Testis (tissue), 2 donors: ENCODE measurements at regions not wholly inside any gene's neighbourhood (a gene's known extent, or its start where the extent isn't known, plus 50 kb on each side); places are given as distances from the start of the nearest gene placed in this dataset.

Experiments
- DNase-seq: peaks from one replicate; pipeline ENCODE4 v3.0.0-alpha.2; 2019
- H3K27ac ChIP-seq, 2 donors: fragments of 200-600 bp; sonication (generic); one replicate each; pipeline ENCODE4 v1.5.1; 2019
- H3K27me3 ChIP-seq: fragments of 200-600 bp; sonication (generic); one replicate; pipeline ENCODE4 v1.5.1; 2019
- H3K36me3 ChIP-seq: fragments of 200-600 bp; sonication (generic); one replicate; pipeline ENCODE4 v1.5.1; 2017; ENCODE audit warnings: low read depth; ENCODE audit errors: missing control alignments
- H3K4me1 ChIP-seq: fragments of 200-600 bp; sonication (generic); one replicate; pipeline ENCODE4 v1.5.1; 2019
- H3K4me3 ChIP-seq, 2 donors: fragments of 200-600 bp; sonication (generic); one replicate each; pipeline ENCODE4 v1.5.1; 2017 to 2019
- H3K9me3 ChIP-seq: fragments of 200-600 bp; sonication (generic); one replicate; pipeline ENCODE4 v1.5.1; 2017
- POLR2A ChIP-seq: fragments of 450-650 bp; IDR thresholded peaks from one replicate; pipeline ENCODE4 v1.6.1; 2017; ENCODE audit warnings: antibody characterized with exemption, mild to moderate bottlenecking, moderate library complexity
- WGBS, 2 donors: methylation state at CpG; one replicate each; pipeline ENCODE4 v1.1.5; 2018; 5-methylcytosine and 5-hydroxymethylcytosine counted together
- intact Hi-C: fragments of 100-400 bp; cut with DNase I; formaldehyde crosslinking; loops from one replicate; pipeline ENCODE4 v1.15.1; 2023; ENCODE audit warnings: low total_unique reads
- TF ChIP-seq, protein P1 (sequence below), 3 experiments: fragments of 450-650 bp in 2 of 3; fragments of 200-600 bp in 1 of 3; sonication (generic) in 1 of 3; IDR thresholded peaks; one replicate each; pipeline ENCODE4 v1.5.1; 2016 to 2019; ENCODE audit warnings: antibody characterized with exemption in 3 of 3, mild to moderate bottlenecking in 2 of 3, moderate library complexity in 1 of 3

DNA sequence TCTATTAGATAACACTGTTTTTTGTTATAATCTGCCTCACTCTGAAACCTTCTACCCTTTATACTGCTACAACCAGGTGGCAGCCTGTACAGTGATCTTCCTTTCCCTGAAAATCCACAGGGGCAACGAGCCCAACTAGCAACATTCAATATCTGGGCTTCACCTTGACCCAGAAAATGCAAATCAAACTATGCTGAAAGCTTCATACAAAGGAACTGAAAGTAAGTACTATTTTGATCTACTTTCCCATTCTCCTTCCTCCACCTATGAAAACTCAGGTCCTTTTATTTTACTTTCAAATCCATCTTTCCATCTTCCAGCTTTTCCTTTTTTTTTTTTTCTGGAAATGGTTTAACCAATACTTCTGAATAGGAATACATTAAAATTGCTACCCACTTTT, 175.8 kb upstream of the CCDC150 start:
- no peaks in the 10 kb centered on the region for H3K36me3 ChIP-seq
- H3K27ac ChIP-seq = no peak overlapping the region
- no peaks in the 10 kb centered on the region for H3K4me1 ChIP-seq
- intact Hi-C loops = no loop called here
- H3K9me3 ChIP-seq = no peaks in the 10 kb centered on the region
- no peaks in the 10 kb centered on the region for H3K27me3 ChIP-seq
- DNase-seq = no peak
- no peak overlapping the region for H3K4me3 ChIP-seq
- WGBS, 2 donors = 23 to 31% methylated on average over 1 of the region's 1 CpG
- TF ChIP-seq, protein P1, sequence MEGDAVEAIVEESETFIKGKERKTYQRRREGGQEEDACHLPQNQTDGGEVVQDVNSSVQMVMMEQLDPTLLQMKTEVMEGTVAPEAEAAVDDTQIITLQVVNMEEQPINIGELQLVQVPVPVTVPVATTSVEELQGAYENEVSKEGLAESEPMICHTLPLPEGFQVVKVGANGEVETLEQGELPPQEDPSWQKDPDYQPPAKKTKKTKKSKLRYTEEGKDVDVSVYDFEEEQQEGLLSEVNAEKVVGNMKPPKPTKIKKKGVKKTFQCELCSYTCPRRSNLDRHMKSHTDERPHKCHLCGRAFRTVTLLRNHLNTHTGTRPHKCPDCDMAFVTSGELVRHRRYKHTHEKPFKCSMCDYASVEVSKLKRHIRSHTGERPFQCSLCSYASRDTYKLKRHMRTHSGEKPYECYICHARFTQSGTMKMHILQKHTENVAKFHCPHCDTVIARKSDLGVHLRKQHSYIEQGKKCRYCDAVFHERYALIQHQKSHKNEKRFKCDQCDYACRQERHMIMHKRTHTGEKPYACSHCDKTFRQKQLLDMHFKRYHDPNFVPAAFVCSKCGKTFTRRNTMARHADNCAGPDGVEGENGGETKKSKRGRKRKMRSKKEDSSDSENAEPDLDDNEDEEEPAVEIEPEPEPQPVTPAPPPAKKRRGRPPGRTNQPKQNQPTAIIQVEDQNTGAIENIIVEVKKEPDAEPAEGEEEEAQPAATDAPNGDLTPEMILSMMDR (IDR thresholded peaks at IDR 0.05) = no peak
- no peak for TF ChIP-seq POLR2A

DNA sequence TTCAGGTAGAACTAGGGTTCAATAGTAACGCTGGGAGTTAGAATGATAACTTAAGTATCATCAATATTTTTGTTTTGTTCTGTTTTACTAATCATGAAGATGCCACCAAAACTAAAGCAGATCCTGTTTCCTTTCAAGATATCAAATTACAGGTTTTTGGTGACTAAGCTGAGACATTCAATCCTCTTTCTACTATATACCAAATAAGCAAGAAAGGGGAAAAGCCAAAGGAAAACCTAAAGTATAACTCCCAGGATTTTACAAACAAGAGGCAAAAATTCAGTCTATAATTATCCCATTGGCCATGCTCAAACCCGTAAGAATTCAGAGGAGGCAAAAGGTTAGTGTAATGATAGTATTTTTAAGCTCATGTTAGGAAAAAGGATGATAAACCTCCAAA, 175.2 kb upstream of the CCDC150 start:
- Histone ChIP-seq H3K9me3 (no peaks in the 10 kb centered on the region), H3K27me3 (no peaks in the 10 kb centered on the region), H3K27ac (no peak overlapping the region), H3K4me1 (no peaks in the 10 kb centered on the region), H3K4me3 (no peak overlapping the region), H3K36me3 (no peaks in the 10 kb centered on the region)
- WGBS, 2 donors = 79 to 81% methylated on average over 2 of the region's 2 CpGs
- DNase-seq = no peak
- intact Hi-C loops = no loop called here
- TF ChIP-seq POLR2A = no peak
- TF ChIP-seq, protein P1 (IDR thresholded peaks at IDR 0.05) = no peak

DNA sequence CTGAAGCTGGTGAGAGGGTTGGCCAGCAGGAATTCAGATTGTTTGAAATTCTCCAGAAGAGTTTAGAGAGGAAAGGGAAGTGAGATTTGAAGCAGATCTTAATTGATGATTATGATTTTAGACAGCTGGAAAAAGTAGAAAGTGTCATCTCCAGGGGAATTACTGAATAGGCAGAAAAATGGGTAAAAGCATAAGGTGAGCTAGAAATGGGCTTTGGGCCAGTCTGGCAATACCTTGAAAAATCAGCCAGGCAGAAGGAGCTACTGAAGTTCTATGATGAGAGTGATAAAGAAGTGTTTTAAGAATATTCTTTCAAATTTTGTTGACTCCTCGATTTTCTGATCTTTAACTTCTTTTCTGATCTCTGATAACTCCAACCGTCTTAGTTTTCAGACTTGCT, 172.9 kb upstream of the CCDC150 start:
- H3K27ac ChIP-seq = no peak overlapping the region
- H3K4me3 ChIP-seq = no peak overlapping the region
- WGBS, 2 donors = 79 to 82% methylated on average over 2 of the region's 2 CpGs
- no peaks in the 10 kb centered on the region for H3K27me3 ChIP-seq
- H3K36me3 ChIP-seq = no peaks in the 10 kb centered on the region
- no peak for DNase-seq
- H3K9me3 ChIP-seq = no peaks in the 10 kb centered on the region
- no peaks in the 10 kb centered on the region for H3K4me1 ChIP-seq
- TF ChIP-seq, protein P1 (IDR thresholded peaks at IDR 0.05) = no peak
- TF ChIP-seq POLR2A = no peak
- intact Hi-C loops = no loop called here

DNA sequence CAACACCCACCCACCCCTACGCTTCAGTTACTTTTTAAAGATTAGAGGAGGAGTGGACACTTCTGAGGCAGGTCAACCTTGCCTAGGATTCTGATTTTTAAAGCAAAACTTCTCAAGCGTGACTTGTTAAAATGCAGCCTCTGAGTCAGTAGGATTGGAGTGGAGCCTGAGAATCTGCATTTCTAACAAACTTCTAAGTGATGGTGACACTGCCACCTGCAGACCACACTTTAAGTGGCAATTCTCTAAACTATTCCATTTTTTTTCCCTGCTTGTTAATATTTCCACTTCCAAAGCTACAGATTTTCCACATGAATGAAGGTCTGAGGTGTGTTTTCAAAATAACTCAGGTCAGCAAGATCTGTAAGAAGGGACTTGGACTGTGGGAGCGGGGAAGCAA, 171.1 kb upstream of the CCDC150 start:
- WGBS, 2 donors = 83 to 86% methylated on average over 3 of the region's 3 CpGs
- no peaks in the 10 kb centered on the region for H3K36me3 ChIP-seq
- DNase-seq = no peak
- H3K4me1 ChIP-seq = no peaks in the 10 kb centered on the region
- no peak overlapping the region for H3K4me3 ChIP-seq
- H3K9me3 ChIP-seq = no peaks in the 10 kb centered on the region
- H3K27ac ChIP-seq = no peak overlapping the region
- TF ChIP-seq, protein P1 (IDR thresholded peaks at IDR 0.05) = no peak
- TF ChIP-seq POLR2A = no peak
- intact Hi-C loops = no loop called here
- H3K27me3 ChIP-seq = no peaks in the 10 kb centered on the region

DNA sequence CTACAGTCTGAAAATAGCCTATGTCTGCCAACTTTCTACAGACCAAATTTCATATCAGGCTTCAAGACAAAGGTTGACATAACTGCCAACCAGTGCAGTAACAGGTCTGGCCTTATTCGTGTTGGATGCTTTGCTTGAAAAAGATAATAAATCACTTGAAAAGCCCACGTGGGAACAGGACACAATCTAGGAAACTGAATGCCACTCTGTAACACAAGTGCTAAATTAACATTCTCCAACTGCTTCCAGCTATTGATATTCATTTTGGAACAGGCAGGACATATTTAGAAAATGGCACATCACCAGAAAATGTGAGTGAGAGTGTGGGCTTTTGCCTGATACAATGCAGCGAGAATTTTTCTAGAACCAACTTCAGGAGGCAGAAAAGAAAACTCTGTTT, 165.9 kb upstream of the CCDC150 start:
- H3K4me3 ChIP-seq = no peak overlapping the region
- TF ChIP-seq, protein P1 (IDR thresholded peaks at IDR 0.05) = no peak
- no peak for TF ChIP-seq POLR2A
- H3K27me3 ChIP-seq = no peaks in the 10 kb centered on the region
- H3K27ac ChIP-seq = no peak overlapping the region
- WGBS, 2 donors = 28 to 45% methylated on average over 3 of the region's 3 CpGs
- intact Hi-C loops = no loop called here
- H3K4me1 ChIP-seq = peaks cover 3% of the 10 kb centered on the region
- no peaks in the 10 kb centered on the region for H3K9me3 ChIP-seq
- no peaks in the 10 kb centered on the region for H3K36me3 ChIP-seq
- DNase-seq = no peak
